Fibroblast of skin of right quadriceps (primary cell): ENCODE measurements at regions not wholly inside any gene's neighbourhood (a gene's known extent, or its start where the extent isn't known, plus 50 kb on each side); places are given as distances from the start of the nearest gene placed in this dataset.

ENCODE experiments used
- DNase-seq: peaks from one replicate; pipeline ENCODE4 v3.0.0-alpha.2; 2013

DNA sequence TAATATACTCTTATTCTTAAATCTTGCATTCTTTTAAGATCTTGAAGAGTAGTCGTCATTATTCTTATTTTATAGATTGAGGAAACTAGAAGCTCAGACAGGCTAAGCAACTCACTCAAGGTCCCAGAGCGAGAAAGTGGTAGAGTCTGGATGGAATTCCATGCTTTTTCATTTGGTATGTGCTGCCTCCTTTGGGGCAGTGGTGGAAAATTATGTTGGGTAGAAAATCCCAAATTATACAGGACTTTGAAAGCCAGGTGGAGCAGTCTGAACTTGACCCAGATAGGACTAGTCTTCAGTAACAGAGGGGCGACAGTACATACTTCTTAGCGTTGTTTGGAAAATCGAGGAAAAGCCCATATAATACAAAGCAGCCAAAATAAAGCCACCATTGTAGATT is 205.6 kb downstream of the ATG4C start:
- DNase-seq, result no peak

- DNase-seq, result no peak
Measured at GRCh38 chr1:62991152-62991551, 207.2 kb downstream of the ATG4C start.

- no peak for DNase-seq
Measured at GRCh38 chr1:62993844-62994243, 209.9 kb downstream of the ATG4C start.

DNA sequence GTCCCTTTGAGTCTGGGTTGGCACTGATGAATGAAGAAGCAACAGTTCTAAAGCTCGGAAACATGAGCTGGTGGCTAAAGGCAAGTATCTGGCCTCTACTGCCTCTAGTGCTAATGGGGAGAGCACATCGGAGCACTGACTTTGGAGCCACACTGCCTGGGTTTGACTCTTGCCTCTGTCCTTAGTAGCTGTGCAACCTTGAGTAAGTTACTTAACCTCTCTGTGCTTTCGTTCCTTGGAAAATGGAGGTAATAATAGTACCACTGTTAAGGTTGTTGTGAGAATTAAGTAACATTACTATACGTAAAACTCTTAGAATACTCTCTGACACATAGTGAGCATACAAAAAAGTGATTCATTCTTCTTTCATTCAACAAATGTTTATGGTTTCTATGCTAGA is 211.2 kb downstream of the ATG4C start:
- no peak for DNase-seq

- DNase-seq, result no peak
Measured at GRCh38 chr1:62997884-62998283, 214.0 kb downstream of the ATG4C start.

DNA sequence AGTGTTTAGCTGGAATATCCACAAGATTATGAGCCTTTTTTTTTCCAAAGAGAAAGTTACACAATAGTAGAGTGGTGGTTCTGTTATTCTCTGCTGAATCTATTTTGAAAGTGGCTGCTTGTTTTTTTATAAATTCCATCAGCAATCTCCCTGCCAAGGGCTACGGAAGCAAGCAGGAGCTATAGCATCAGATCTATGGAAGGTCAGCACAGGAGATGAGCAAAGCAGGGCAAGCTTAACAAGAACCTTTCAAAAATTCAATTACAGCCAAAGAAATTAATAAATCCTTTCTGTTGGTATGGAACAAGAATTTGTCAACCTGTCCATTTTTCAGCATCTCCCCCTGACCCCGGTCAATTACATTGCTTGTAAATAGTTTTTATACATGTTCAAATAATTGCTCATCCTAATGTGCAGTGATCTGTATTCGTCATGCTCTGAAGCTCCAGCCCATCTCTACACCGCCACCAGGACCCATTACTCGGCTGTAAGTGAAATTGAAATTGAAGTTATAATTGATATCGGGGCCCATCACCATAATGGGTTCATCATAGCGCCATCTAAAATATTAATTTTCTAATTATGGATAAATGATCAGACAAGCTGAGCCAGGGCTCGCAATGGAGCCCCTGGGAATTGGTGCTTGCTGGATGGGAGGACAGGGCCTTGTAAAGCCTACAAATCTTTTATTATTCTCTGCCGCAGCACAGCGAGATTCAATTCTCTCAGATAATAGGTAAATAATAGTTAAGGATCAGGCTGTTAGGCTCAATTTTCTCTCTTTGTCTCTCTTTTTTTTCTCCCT is 215.1 kb downstream of the ATG4C start:
- DNase-seq, result no peak

DNA sequence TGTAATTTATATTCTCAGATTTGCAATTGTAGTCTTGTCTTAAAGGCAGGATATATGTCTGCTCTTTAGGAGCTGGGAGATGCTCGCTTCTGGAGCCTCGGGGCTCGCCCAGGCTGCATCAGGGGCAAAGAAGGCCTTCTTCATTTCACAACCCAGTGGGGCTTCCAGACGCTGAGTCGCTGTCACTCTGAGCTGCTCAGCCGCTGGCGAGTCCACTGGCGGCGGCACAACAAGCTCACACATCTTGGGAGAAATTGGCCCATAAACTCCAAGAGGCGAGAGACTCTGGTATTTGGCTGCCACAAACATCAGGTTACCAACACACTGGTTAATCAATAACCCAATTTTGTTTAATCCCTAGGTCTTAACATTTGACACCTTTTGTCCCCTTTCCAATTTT is 216.6 kb downstream of the ATG4C start:
- no peak for DNase-seq

DNA sequence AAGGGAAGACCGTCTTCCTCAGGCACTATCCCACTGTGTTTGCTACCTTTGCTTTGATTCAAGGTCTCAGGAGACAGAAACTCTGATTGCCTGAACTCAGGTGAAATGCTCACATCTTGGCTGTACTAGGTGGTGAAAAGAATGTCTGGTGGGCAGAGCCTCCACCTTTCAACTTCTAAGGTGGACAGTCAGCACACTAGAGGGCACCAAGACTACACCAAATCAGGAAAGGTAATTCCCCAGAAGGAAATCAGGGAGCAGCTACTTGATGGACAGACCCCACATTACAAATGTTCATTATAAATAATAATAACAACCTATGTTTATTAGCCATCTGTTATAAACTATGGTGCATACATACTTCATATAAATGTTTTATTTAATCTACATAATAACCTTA is 220.9 kb downstream of the ATG4C start:
- DNase-seq, result no peak

DNA sequence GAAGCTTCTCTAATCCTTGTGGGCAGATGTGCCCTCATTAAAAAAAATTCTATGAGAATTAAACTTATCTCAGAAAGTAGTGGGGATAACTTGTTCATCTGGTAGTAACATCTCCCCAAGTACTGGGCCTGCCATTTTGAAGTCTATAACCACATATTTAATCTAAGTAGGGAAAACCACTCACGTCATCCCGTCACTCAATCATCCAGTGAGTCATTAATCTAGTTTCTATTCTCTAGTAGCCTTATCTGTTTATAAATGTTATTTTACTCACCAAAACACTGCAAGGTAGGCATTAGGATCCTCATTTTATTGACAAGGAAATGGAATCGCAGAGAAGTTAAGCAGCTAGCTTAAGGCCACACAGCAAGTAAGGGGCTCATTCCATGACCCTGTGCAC is 221.9 kb downstream of the ATG4C start:
- DNase-seq, result no peak

- no peak for DNase-seq
Measured at GRCh38 chr1:63009421-63009820, 225.5 kb downstream of the ATG4C start.

GRCh38 chr1:63010913-63011660 is 227.2 kb downstream of the ATG4C start:
- DNase-seq, result peak; percentile 5

DNA sequence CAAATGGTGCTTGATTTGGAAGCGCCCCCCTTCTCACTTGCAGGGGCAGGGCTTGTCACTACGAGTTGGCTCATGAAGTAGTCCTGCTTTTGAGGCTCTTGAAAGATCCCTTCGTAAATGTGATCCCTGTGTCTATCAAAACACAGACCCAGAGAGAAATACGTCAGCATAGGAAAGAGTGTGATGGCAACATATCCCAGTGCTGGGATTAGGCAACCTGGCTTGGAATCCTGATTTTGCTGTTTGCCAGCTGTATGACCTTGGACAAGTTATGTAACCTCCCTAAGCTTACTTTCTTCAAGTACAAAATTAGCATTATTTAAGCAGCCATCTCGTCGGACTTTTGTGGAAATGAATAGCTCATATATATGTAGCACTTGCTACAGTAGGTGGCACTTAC is 228.4 kb downstream of the ATG4C start:
- no peak for DNase-seq

GRCh38 chr1:63014267-63014666 is 230.3 kb downstream of the ATG4C start:
- no peak for DNase-seq

DNA sequence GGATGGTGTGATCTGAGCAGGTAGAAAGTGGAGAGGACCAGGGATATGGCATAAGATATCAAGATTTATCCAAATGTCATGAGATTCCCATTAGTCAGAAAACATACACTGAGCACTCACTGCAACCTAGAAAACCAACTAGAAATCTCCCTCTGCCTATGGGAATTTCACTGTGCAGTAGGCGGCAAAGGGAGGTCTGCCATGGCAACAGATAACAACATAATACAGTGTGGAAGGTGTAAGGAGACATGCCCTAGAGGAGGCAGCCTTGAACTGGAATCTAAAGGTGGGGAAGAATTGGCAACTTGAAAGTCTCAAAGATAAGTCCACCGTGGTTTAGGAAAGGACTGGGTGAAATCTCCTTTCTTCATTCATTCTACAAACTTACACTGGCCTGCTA is 238.4 kb downstream of the ATG4C start:
- no peak for DNase-seq

DNA sequence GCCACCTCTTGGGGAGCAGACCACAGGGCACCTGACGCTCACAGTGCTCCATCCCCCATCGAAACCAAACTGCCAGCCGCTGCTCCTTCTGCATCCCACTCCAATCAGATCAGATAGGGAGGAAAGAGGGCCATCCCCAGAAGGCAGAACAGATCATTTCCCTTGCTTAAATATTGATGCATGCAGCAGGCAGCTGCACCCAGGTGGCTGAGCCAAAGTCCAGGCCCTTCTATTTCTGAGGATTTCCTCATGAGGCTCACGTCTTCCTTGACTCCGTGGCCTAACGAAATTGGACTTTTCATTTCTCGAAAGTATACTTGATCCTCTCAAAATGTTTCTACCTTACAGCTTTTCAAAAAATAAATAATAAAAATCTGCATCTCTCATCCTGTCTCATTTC is 239.2 kb downstream of the ATG4C start:
- no peak for DNase-seq

- no peak for DNase-seq
Measured at GRCh38 chr1:63023637-63024036, 239.7 kb downstream of the ATG4C start.

- no peak for DNase-seq
Measured at GRCh38 chr1:63024132-63024531, 240.2 kb downstream of the ATG4C start.

- DNase-seq, result no peak
Measured at GRCh38 chr1:63027176-63027575, 243.2 kb downstream of the ATG4C start.

DNA sequence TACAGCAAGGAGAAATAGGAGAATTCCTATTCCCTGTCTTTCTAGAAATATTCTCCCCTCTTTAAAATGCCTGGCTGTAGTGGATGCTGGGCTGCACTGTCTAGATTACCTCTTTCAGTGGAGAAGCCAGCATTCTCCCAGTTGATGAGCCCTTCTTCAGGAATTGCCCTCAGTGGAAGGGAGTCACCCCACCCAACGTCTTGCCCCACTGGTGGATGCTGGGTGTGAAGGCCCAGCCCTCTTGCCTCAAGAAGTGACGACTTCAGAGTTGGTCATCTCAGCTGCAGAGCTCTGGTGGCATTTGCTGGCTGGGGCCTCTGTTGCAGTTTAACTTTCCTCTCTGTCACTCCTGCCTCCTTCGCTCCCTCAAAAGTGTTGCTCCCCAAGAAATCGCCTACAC is 248.2 kb downstream of the ATG4C start:
- DNase-seq, result no peak

DNA sequence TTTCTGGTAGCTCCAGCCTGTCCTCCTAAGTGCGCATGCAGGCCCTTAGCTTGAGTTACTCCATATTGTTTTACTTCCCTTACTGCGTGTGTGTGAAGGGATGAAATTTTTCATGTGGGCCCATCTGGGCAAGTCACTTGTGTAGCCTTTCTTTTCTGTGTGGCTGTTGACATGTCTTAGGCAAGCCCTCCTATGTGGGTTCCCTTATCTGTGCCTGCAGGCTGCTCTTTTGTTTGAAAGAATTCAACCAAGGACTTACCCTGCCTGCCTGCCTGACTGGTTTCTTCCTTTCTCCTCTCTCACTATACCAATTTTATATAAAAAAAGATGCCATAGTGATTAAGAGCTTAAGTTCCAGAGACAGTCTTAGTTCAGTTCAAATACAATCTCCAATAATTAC is 249.3 kb downstream of the ATG4C start:
- no peak for DNase-seq

GRCh38 chr1:63034256-63034655 is 250.3 kb downstream of the ATG4C start:
- DNase-seq, result no peak

GRCh38 chr1:63038586-63038985 is 254.7 kb downstream of the ATG4C start:
- no peak for DNase-seq

- no peak for DNase-seq
Measured at GRCh38 chr1:63041660-63042059, 257.7 kb downstream of the ATG4C start.

DNA sequence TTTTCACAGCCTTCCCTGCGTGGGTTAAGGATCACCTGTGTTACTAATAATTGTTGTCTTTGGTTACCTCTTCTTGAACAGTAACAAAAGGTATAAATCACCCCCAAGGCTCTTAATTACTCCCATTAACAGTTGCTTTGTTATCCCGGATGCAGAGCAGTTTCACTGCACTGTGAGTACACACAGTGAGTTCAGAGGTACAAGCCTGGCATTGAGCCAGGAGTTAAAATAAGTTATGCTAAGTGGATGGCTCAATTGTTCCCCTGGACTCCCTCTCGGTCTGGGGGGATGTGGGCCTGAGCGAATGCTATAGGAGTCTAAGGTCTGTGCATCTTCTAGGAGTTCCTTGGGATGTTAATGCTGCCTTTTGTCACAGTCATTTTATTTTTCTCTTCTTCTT is 258.3 kb downstream of the ATG4C start:
- no peak for DNase-seq

GRCh38 chr1:63046539-63046938 is 262.6 kb downstream of the ATG4C start:
- DNase-seq, result no peak
